GM18868 (cell line): ENCODE measurements at regions not wholly inside any gene's neighbourhood (a gene's known extent, or its start where the extent isn't known, plus 50 kb on each side); places are given as distances from the start of the nearest gene placed in this dataset.
"Not testable (repeated sequence)": the region's sequence is repeated elsewhere in the genome, so short reads cannot be mapped to it uniquely, and the experiment has no call there.

Source experiments
- ATAC-seq: cut with Tn5 transposase; IDR thresholded peaks from one replicate; pipeline ENCODE4 v1.9.1; 2021; ENCODE audit warnings: mild to moderate bottlenecking, moderate library complexity; ENCODE audit not compliant: unreplicated experiment

- ATAC-seq = peak; percentile 61
These were observed 256.3 kb upstream of the MINDY3 start for GRCh38 chr10:16116404-16117304.

- ATAC-seq = no peak
These were observed 257.0 kb upstream of the MINDY3 start for GRCh38 chr10:16117305-16117695.

- ATAC-seq = no peak
These were observed 259.1 kb upstream of the MINDY3 start for GRCh38 chr10:16119445-16119844.

GRCh38 chr10:16120563-16120962 lies 260.3 kb upstream of the MINDY3 start:
- ATAC-seq = no peak

- ATAC-seq = no peak
These were observed 281.2 kb upstream of the MINDY3 start for GRCh38 chr10:16141499-16141898.

GRCh38 chr10:16146993-16147392 lies 286.7 kb upstream of the MINDY3 start:
- ATAC-seq = no peak

GRCh38 chr10:16155834-16156233 lies 281.0 kb upstream of the PTER start:
- ATAC-seq = no peak

GRCh38 chr10:16156681-16157080 lies 280.1 kb upstream of the PTER start:
- ATAC-seq = no peak

GRCh38 chr10:16165067-16165466 lies 271.7 kb upstream of the PTER start:
- ATAC-seq = not testable (repeated sequence)

- no peak for ATAC-seq
These were observed 254.7 kb upstream of the PTER start for GRCh38 chr10:16182144-16182543.

- no peak for ATAC-seq
These were observed 254.1 kb upstream of the PTER start for GRCh38 chr10:16182688-16183087.

- no peak for ATAC-seq
These were observed 252.7 kb upstream of the PTER start for GRCh38 chr10:16184096-16184597.

- no peak for ATAC-seq
These were observed 251.9 kb upstream of the PTER start for GRCh38 chr10:16184906-16185305.

GRCh38 chr10:16186564-16186963 lies 250.2 kb upstream of the PTER start:
- no peak for ATAC-seq

GRCh38 chr10:16187161-16187560 lies 249.6 kb upstream of the PTER start:
- ATAC-seq = no peak

GRCh38 chr10:16192337-16192736 lies 244.5 kb upstream of the PTER start:
- ATAC-seq = no peak

- no peak for ATAC-seq
These were observed 243.6 kb upstream of the PTER start for GRCh38 chr10:16193241-16193640.

- peak; percentile 92 for ATAC-seq
These were observed 241.5 kb upstream of the PTER start for GRCh38 chr10:16195178-16195769.

GRCh38 chr10:16195894-16196293 lies 240.9 kb upstream of the PTER start:
- ATAC-seq = no peak

- ATAC-seq = no peak
These were observed 237.6 kb upstream of the PTER start for GRCh38 chr10:16199216-16199615.

GRCh38 chr10:16223618-16224017 lies 213.2 kb upstream of the PTER start:
- ATAC-seq = not testable (repeated sequence)

GRCh38 chr10:16227674-16228073 lies 209.1 kb upstream of the PTER start:
- ATAC-seq = no peak
